Hematopoietic multipotent progenitor cell treated with erythropoietin and hydrocortisone succinate and interleukin-3 and kit ligand, for 15 days (in vitro differentiated cells): ENCODE measurements at regions not wholly inside any gene's neighbourhood (a gene's known extent, or its start where the extent isn't known, plus 50 kb on each side); places are given as distances from the start of the nearest gene placed in this dataset.

Experiments used
- DNase-seq: peaks from one replicate; pipeline ENCODE4 v3.0.0-alpha.2; 2015; ENCODE audit warnings: low spot score

GRCh38 chr22:48618326-48618725, 1209.3 kb downstream of the BRD1 start:
- DNase-seq = no peak

GRCh38 chr22:48616656-48617055, 1211.0 kb downstream of the BRD1 start:
- DNase-seq = no peak

DNA sequence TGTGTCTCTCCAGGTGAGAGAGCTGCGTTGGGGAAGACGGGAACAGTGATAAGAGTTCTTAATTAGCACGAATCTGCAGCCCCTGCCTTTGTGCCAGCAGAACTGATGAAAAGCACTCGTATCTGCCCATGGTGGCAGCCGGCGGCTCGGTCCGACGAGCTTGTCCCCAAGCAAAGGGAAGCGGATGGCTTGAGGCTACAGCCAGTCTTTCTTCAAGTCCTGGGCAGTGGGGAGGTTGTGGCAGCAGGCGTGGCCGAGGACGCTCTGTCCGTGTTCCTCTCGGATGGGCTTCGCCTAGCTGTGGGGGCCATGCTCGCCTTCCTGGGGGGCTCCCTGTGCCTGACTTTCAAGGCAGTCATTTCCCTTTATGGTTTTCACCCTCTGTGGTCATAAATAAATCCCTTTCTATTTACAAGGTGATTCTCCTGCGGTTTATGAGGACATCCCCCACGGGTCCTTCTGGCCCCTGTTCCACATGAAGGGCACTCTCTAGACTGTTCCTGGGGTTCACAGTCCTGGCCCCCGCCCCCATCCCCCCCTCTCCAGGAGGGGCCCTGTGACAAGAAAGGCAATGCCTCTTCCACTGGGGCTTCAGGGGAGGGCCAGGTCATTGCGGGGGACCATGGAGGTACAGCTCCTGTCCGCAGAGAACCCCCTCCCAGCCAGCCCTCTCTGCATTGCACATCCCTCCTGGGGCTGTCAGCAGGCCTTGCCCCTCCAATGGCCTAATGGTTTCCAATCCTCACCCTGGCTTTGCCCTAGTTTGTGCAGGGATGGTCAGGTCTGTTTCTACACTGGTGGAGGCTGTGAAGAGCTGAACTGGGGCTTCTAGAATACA, 1212.3 kb downstream of the BRD1 start:
- DNase-seq = no peak

DNA sequence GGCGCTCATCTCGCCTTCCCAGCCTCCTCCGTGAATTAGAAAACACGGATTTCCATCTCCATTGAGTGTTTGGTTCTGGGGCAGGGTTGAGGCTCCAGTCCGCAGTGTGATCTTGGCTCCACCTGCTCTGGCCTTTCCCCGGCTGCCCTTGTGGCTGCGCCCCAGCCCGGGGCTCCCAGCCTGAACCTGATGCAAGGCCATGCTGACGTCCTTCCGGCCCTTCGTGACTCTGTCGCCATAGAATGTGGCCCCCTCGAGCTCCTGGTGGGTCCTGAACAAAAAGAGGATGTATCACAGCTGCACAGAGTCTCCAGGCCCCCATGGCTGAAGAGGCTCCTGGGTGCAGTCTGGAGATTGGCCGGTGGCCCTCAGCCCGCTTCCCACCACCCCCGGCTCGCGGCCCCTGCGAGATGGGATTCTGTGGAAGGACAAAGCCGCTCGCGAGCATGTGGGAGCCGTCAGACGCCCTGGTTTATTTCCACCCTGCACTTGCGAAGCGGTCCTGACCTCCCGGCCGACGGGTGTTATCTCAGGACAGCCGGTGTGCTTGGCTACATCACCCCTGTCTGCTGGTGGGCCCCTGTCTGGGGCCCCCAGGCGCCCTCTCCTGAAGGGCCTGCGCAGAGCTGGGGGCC, 1214.0 kb downstream of the BRD1 start:
- no peak for DNase-seq

- no peak for DNase-seq
These were observed 1215.3 kb downstream of the BRD1 start for GRCh38 chr22:48612077-48612995.

GRCh38 chr22:48609279-48609865, 1218.3 kb downstream of the BRD1 start:
- DNase-seq = no peak

DNA sequence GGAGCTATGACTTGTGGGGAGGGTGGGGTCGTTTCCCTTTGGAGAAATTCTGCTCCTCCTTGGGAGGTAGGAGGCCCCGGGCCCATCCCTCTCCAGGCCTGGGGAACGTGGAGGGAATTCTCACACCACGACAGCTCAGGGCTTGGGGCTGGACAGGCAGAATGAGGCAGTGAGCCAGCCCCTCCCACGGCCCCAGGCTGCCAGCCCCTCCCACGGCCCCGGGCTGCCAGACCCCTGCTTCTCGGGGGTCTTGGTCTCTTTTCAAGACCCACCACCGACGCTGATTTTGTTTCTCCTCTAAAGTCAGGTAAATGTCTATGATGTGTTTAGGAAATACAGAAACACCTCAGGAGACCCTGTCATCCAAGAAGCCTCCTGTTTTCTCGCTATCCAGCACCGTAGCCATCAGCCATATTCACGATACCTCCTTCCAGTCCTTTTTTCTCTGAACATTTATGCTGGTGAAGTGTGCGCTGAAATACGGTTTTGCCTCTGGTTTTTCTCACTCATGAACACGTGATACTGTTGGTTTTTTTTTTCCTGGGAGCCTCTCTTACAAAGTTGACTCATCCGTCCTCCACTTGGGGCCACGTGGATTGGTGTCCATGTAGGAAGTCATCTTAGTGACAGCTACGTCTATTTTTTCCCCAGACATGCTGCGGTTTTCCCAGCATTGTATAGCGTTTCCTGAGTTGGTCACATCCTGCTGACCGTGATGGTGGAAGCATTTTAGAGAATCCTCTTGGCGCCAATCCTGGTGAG, 1219.6 kb downstream of the BRD1 start:
- DNase-seq = no peak

DNA sequence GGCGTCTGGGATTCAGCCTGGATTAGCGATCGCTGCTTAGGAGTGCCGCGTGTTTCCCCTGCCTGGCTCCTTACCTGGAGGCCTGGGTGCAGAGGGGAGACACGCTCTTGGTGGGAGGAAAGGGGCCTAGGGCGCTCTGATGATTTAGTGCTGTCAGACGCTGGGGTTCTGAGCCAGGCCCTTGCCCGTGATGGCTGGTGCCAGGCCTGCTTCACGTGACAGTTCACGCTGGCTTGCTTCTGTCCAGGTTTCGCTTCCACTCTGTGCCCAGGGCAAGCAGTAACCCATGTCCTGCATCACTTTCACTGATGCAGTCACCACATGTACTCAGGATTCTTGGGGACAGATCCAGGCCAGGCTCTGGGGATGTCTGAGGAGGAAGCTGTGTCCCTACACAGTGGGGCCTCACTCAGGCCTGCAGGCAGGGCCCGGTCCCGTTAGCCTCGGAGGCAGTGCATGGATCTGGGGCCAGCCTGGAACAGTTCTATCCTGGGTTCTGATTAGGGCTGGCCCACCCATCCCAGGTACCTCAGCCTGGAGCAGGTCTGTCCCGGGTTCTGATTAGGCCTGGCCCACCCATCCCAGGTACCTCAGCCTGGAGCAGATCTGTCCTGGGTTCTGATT, 1220.9 kb downstream of the BRD1 start:
- no peak for DNase-seq

GRCh38 chr22:48605856-48606481, 1221.7 kb downstream of the BRD1 start:
- DNase-seq = no peak

- no peak for DNase-seq
These were observed 1222.5 kb downstream of the BRD1 start for GRCh38 chr22:48605125-48605524.

- no peak for DNase-seq
These were observed 1223.9 kb downstream of the BRD1 start for GRCh38 chr22:48603621-48604320.

DNA sequence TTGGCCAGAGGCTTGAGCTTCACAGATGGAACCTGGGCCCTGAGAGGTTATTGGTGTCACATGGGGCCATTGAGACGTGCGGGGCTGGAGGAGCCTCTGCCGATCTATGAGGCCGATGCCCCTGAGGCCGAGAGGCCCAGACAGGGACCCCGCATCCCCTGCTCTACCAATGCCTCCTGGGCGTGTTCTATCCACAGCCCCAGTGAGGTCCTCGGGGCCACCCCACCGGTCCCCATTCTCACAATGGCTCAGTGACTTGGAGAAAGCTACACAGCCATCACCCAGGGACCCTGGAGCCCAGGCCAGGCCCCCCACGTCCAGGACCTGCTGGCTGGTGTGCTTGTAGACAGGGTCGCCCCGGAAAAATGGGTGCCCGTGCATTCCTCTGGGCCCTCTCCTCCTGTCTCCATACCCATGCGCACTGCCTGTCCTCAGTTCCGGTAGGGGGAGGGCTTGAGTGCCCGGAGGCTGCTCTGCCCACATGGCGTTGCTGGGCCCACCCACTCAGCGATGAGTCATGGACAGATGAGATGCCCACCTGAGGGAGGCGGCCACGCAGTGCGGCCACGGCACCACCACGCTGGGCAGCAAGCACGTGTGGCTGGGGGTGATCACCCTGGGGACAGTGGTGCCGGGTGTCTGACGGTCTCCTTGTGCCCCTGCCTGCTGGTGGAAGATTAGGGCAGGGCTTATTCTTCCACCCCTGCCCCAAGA, 1224.7 kb downstream of the BRD1 start:
- no peak for DNase-seq

DNA sequence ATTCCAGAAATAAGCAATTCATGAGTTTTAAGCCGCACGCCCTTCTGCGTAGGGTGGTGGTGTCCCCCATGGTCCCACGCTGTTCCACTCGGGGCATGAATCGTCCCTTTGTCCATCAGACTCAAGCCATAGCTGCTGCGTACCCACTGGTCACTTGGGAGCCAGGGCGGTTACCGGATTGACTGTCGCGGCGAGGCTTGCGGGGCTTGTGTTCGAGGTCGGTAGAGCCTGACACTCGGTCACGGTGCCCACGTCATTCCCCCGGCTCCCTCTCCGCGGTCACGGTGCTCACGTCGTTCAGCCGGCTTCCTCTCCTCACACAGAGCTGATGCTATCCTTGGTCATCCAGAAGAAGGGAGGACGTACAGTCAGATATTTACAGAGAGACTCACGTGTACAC, 1227.0 kb downstream of the BRD1 start:
- no peak for DNase-seq

GRCh38 chr22:48600171-48600570, 1227.5 kb downstream of the BRD1 start:
- DNase-seq = no peak

DNA sequence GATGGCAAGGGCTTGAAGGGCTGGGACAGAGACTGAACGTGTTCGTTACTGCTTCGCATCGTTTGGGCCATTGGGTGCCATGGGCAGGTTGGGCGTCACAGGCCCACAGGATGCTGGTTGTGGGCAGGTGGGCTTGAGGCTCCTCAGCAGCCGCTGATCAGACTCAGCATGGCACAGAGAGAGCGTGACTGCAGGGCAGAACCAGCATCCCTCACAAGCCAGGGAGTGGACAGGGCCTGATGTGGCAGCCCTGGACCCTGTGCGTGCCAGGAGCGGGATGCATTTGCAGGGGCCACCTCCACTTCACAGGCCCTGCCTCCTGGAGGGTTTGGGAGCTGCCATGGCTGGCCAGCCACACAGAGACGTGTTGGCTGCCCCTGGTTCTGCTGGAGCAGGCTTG, 1228.3 kb downstream of the BRD1 start:
- DNase-seq = no peak

GRCh38 chr22:48596111-48596850, 1231.4 kb downstream of the BRD1 start:
- DNase-seq = no peak

DNA sequence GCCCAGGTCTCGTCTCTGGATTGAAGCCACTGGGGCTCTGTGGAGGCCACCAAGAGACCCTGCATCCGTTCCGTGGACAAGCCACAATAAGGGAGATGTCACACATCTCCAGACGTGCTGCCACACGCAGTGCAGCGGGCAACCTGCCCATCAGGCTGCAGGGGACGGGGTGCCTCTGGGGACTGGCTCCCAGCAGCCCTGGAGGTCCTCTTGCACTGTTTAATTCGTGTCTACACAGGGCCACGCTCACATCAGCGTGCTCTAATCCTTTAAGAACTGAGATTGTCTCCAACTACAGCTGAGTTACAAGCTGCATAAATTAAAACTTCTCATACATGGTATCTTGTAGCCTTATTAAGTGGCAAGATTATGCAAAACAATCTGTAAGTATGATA, 1232.2 kb downstream of the BRD1 start:
- no peak for DNase-seq

DNA sequence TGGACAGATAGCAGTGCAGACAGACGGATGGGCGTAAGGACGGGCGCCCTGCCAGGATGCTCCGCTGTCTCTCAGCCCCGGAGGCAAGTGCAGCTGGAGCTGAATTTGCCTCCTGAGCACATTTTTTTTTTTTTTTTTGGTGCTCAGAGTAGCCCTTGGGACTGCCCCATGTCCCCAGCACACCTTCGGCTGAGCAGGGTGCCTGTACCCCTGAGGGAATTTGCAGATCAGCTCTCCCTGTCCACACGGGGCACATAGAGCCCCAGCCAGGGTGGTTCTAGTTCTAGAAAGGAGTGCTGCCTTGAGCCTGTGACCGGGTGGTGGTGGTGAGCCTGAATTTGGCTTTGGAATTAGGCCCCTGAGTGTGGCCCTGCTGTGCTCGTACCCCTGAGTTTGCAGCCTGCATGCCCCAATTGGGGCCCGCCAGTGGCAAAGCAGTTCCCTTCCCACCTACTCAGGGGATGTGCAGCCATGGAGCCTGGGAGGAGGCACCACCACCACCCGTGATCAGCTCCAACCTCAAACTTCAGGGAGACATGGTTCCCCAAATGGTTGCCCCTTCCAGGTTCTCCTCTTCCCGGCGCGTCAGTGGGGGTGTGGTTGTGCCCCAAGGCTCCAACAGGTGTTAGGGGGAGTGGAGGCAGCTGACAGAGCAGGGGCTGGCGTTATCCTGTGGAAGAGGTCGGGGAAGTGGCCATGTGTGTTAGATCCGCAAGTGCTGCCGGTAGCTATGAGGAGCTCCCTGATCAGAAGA, 1232.7 kb downstream of the BRD1 start:
- no peak for DNase-seq
